ENCODE measurements at regions not wholly inside any gene's neighbourhood (a gene's known extent, or its start where the extent isn't known, plus 50 kb on each side); places are given as distances from the start of the nearest gene placed in this dataset.

DNA sequence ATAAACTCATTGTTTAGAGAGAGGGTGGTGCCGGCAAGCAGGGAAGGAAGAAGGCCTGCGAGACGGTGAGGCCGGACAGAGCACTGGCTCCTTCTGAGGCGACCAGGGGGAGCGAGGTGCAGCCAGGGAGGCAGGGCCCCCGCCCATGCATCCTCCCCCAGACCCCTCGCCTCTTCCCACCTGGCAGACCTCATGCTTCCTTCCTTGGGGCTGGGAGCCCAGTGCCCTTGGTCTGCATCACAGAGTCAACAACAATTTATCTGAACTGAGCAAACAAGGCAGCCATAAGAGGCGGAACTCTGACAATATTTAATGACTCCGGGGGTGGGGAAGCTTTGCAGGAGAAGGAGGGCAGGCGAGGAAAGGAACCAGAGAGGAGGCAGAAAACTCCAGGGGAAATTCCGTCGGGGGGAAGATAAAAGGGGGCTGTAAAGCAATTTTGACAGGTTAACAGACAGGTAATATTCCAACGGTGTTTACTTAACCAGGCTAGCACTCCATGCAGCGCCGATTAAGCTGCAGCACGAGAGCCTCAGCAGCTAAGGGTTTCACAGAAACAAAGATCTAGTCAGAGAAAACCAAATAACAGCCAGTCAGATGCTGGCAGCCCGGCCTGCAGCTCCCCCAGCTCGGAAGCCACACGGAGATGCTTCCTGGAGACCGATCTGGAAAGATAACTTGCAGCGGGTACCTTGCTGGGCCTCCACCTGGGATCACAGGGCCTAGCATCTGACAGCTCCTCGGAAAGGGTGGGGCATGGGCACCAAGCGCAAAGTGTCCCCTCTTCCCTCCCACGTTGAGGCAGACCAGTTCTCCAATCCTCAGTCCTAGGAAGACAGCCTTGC is 398.2 kb downstream of the SOX9 start:
- TF ChIP-seq POLR2A (IDR thresholded peaks at IDR 0.05), result no peak
- TF ChIP-seq, protein P1, sequence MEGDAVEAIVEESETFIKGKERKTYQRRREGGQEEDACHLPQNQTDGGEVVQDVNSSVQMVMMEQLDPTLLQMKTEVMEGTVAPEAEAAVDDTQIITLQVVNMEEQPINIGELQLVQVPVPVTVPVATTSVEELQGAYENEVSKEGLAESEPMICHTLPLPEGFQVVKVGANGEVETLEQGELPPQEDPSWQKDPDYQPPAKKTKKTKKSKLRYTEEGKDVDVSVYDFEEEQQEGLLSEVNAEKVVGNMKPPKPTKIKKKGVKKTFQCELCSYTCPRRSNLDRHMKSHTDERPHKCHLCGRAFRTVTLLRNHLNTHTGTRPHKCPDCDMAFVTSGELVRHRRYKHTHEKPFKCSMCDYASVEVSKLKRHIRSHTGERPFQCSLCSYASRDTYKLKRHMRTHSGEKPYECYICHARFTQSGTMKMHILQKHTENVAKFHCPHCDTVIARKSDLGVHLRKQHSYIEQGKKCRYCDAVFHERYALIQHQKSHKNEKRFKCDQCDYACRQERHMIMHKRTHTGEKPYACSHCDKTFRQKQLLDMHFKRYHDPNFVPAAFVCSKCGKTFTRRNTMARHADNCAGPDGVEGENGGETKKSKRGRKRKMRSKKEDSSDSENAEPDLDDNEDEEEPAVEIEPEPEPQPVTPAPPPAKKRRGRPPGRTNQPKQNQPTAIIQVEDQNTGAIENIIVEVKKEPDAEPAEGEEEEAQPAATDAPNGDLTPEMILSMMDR (IDR thresholded peaks at IDR 0.05), result no peak

Data from testis (tissue), 2 donors.